ENCODE measurements at regions not wholly inside any gene's neighbourhood (a gene's known extent, or its start where the extent isn't known, plus 50 kb on each side); places are given as distances from the start of the nearest gene placed in this dataset.

DNA sequence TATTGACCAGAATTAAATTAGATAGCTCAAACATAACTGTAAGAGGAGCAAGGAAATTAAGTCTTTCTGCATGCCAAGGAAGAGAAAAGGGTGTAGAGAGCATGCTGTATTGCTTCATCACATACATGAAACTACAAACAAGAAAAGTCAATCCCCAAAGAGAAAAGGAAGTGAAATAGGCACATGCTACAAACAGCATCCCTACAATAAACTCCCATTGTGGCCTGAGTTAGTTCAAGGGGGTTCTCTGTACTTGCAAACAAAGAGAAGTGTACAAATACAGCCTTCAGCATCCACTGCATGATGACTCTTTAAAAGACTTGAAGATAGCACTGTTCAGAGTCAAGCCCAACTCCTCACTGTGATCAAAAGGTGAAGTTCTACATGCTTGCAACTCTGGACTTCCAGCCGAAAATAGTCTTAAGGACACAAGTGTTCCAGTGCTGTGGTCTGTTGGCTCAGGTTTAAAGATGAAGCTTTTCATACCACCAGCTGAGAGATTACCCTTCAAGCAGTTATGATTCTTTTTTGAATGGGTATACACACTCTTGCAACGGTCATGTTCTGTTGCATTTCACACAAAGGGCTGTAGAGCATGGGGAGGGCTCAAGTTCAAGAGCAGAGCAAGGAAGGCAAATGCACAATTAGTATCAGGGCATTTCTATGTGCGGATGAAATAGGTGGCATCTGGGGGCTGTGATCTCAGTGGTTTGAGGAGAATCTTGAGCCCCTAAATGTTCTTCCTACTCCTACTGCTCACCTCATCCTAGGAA lies 534.5 kb downstream of the EBF1 start:
- Mint-ChIP-seq H3K27ac (no peak overlapping the region), H3K9me3 (ENCODE audit: insufficient read depth) (no peaks in the 10 kb centered on the region), H3K36me3 (ENCODE audit: low read depth) (no peaks in the 10 kb centered on the region), H3K4me3 (no peak overlapping the region), H3K27me3 (ENCODE audit: low read depth) (no peaks in the 10 kb centered on the region), H3K4me1 (ENCODE audit: low read depth) (no peaks in the 10 kb centered on the region)
- POLR2A ChIA-PET, result no interaction called here
- DNase-seq (no peak), ATAC-seq (no peak)
- CTCF ChIA-PET, result no interaction called here

DNA sequence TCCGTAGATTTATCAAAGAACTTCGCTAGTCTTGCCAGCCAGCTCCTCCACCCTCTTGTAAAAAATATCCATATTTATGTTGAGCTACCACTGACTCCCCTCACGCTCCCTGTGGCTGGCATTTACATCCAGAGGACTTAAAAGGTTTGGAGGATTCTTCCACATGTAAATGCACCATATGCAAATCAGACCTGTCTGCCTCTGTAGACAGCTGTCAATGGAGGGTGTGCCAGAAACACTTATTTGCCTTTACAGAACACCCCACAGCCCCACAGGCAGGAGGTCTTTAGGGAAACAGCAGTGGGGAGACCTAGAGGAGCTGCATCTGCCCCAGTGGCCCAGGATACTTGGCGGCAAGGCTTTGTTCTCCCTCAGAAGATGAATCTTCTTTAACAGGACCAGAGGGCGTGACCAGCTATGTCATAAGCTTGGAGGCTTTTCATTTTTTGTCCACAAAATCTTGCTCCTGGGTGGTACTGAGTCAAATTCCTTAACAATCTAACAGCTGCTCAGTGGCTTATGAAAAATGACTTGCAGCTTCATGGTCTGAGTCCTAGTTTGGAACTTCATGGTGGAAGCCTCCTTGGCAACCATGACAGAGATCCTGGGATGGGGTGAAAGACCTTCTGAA lies 535.8 kb downstream of the EBF1 start:
- Mint-ChIP-seq H3K27ac (no peak overlapping the region), H3K27me3 (ENCODE audit: low read depth) (no peaks in the 10 kb centered on the region), H3K4me1 (ENCODE audit: low read depth) (no peaks in the 10 kb centered on the region), H3K4me3 (no peak overlapping the region), H3K36me3 (ENCODE audit: low read depth) (no peaks in the 10 kb centered on the region), H3K9me3 (ENCODE audit: insufficient read depth) (no peaks in the 10 kb centered on the region)
- no peak for DNase-seq
- CTCF ChIA-PET, result no interaction called here
- POLR2A ChIA-PET, result interaction anchor here (0.5 to 0.6 kb wide), 2 partner anchors 78 to 188 kb away, joined by 3 read pairs; no protein-coding TSS in a partner anchor
- no peak for ATAC-seq

DNA sequence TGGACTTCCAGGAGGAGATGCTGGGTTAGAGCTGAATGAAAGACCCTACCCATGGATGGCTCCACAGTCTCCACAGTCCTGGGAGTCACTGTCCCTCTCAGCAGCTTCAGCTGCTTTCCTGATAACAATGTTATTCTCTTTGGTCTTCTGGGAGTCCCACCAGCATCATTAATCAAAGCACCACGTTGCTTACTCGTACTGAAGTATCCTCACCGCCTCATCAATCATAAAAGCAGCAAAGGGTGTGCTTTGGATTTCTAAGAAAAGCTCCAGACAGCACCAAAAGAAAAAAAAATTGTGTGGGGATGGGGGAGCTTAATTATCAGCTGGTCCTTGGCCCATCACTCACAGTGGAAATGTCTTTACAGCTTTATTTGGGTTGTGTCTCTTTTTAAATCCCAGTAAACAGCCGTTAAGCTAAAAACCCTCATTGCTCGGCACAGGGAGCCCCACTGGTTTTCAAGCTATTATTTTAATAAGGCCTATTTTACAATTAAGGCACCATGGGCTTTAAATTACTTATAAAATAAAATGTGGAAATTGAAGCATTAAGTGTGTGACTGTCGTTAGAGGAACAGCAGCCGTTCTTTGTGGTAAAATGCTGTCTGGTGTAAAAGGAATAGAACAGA lies 538.0 kb downstream of the EBF1 start:
- Mint-ChIP-seq H3K9me3 (ENCODE audit: insufficient read depth) (no peaks in the 10 kb centered on the region), H3K27ac (no peak overlapping the region), H3K4me1 (ENCODE audit: low read depth) (no peaks in the 10 kb centered on the region), H3K36me3 (ENCODE audit: low read depth) (no peaks in the 10 kb centered on the region), H3K27me3 (ENCODE audit: low read depth) (no peaks in the 10 kb centered on the region), H3K4me3 (no peak overlapping the region)
- CTCF ChIA-PET, result interaction anchor here (0.8 kb wide), 1 partner anchor 70 kb away, joined by 3 read pairs; no protein-coding TSS in a partner anchor
- no peak for ATAC-seq
- POLR2A ChIA-PET, result no interaction called here
- DNase-seq, result no peak

GRCh38 chr5:158560170-158560569 lies 539.5 kb downstream of the EBF1 start:
- no peaks in the 10 kb centered on the region for H3K36me3 Mint-ChIP-seq (ENCODE audit: low read depth)
- ChIA-PET CTCF (no interaction called here), POLR2A (no interaction called here)
- H3K9me3 Mint-ChIP-seq (ENCODE audit: insufficient read depth), result no peaks in the 10 kb centered on the region
- no peak overlapping the region for H3K27ac Mint-ChIP-seq
- no peak overlapping the region for H3K4me3 Mint-ChIP-seq
- no peak for ATAC-seq
- DNase-seq, result no peak
- H3K4me1 Mint-ChIP-seq (ENCODE audit: low read depth), result no peaks in the 10 kb centered on the region
- no peaks in the 10 kb centered on the region for H3K27me3 Mint-ChIP-seq (ENCODE audit: low read depth)

GRCh38 chr5:158559643-158560042 lies 540.1 kb downstream of the EBF1 start:
- no peaks in the 10 kb centered on the region for H3K27me3 Mint-ChIP-seq (ENCODE audit: low read depth)
- ChIA-PET POLR2A (no interaction called here), CTCF (no interaction called here)
- peaks cover 1% of the 10 kb centered on the region for H3K4me1 Mint-ChIP-seq (ENCODE audit: low read depth)
- no peaks in the 10 kb centered on the region for H3K36me3 Mint-ChIP-seq (ENCODE audit: low read depth)
- ATAC-seq (no peak), DNase-seq (no peak)
- H3K27ac Mint-ChIP-seq, result no peak overlapping the region
- no peaks in the 10 kb centered on the region for H3K9me3 Mint-ChIP-seq (ENCODE audit: insufficient read depth)
- no peak overlapping the region for H3K4me3 Mint-ChIP-seq

GRCh38 chr5:158559066-158559465 lies 540.6 kb downstream of the EBF1 start:
- DNase-seq (no peak), ATAC-seq (no peak)
- POLR2A ChIA-PET, result no interaction called here
- no peak overlapping the region for H3K27ac Mint-ChIP-seq
- no peaks in the 10 kb centered on the region for H3K9me3 Mint-ChIP-seq (ENCODE audit: insufficient read depth)
- CTCF ChIA-PET, result no interaction called here
- H3K36me3 Mint-ChIP-seq (ENCODE audit: low read depth), result no peaks in the 10 kb centered on the region
- no peak overlapping the region for H3K4me3 Mint-ChIP-seq
- peaks cover 5% of the 10 kb centered on the region for H3K4me1 Mint-ChIP-seq (ENCODE audit: low read depth)
- H3K27me3 Mint-ChIP-seq (ENCODE audit: low read depth), result no peaks in the 10 kb centered on the region

- H3K4me3 Mint-ChIP-seq, result no peak overlapping the region
These were observed 545.8 kb downstream of the EBF1 start for GRCh38 chr5:158553962-158554336.

GRCh38 chr5:158553195-158553961 lies 546.3 kb downstream of the EBF1 start:
- H3K4me1 Mint-ChIP-seq (ENCODE audit: low read depth), result peaks cover 5% of the 10 kb centered on the region
- H3K36me3 Mint-ChIP-seq (ENCODE audit: low read depth), result no peaks in the 10 kb centered on the region
- no peaks in the 10 kb centered on the region for H3K9me3 Mint-ChIP-seq (ENCODE audit: insufficient read depth)
- CTCF ChIA-PET, result interaction anchor here (1.0 kb wide), 1 partner anchor 15 kb away, joined by 3 read pairs; no protein-coding TSS in a partner anchor
- no peak for DNase-seq
- H3K27me3 Mint-ChIP-seq (ENCODE audit: low read depth), result no peaks in the 10 kb centered on the region
- H3K27ac Mint-ChIP-seq, result no peak overlapping the region
- POLR2A ChIA-PET, result no interaction called here
- no peak overlapping the region for H3K4me3 Mint-ChIP-seq
- no peak for ATAC-seq

More at GRCh38 chr5:158553962-158554336, 545.8 kb downstream of the EBF1 start:
- Mint-ChIP-seq H3K4me1 (ENCODE audit: low read depth) (peaks cover 5% of the 10 kb centered on the region), H3K27ac (no peak overlapping the region), H3K9me3 (ENCODE audit: insufficient read depth) (no peaks in the 10 kb centered on the region), H3K27me3 (ENCODE audit: low read depth) (no peaks in the 10 kb centered on the region), H3K36me3 (ENCODE audit: low read depth) (no peaks in the 10 kb centered on the region)
- no peak for DNase-seq
- POLR2A ChIA-PET, result no interaction called here
- CTCF ChIA-PET, result interaction anchor here (1.0 kb wide), 1 partner anchor 16 kb away, joined by 3 read pairs; no protein-coding TSS in a partner anchor
- no peak for ATAC-seq

- Mint-ChIP-seq H3K27me3 (ENCODE audit: low read depth) (no peaks in the 10 kb centered on the region), H3K36me3 (ENCODE audit: low read depth) (no peaks in the 10 kb centered on the region), H3K27ac (no peak overlapping the region), H3K4me1 (ENCODE audit: low read depth) (peaks cover 5% of the 10 kb centered on the region), H3K4me3 (no peak overlapping the region), H3K9me3 (ENCODE audit: insufficient read depth) (no peaks in the 10 kb centered on the region)
- ChIA-PET POLR2A (no interaction called here), CTCF (no interaction called here)
- ATAC-seq (no peak), DNase-seq (no peak)
These were observed 547.5 kb downstream of the EBF1 start for GRCh38 chr5:158552241-158552640.

DNA sequence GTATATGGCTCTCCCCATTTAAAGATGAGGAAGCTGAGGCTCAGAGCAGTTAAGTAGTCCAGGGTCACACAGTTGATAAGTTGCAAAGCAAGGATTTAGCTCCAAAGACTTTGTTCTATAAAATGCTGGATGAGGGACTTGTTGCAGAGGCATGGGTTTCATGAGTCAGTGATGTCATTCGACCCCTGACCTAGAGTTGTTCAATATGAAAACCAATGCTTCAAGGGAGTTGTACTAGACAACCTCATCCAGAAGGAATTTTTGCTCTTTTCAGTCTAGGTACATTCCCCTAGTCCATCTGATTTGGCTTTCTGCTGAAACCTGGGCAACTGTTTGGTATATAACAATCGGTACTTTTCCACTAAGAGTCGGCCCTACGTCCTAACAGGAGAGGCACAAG lies 550.4 kb downstream of the EBF1 start:
- DNase-seq (no peak), ATAC-seq (no peak)
- Mint-ChIP-seq H3K27me3 (ENCODE audit: low read depth) (no peaks in the 10 kb centered on the region), H3K4me3 (no peak overlapping the region), H3K27ac (no peak overlapping the region), H3K36me3 (ENCODE audit: low read depth) (no peaks in the 10 kb centered on the region), H3K9me3 (ENCODE audit: insufficient read depth) (no peaks in the 10 kb centered on the region), H3K4me1 (ENCODE audit: low read depth) (peaks cover 4% of the 10 kb centered on the region)
- ChIA-PET POLR2A (no interaction called here), CTCF (no interaction called here)

DNA sequence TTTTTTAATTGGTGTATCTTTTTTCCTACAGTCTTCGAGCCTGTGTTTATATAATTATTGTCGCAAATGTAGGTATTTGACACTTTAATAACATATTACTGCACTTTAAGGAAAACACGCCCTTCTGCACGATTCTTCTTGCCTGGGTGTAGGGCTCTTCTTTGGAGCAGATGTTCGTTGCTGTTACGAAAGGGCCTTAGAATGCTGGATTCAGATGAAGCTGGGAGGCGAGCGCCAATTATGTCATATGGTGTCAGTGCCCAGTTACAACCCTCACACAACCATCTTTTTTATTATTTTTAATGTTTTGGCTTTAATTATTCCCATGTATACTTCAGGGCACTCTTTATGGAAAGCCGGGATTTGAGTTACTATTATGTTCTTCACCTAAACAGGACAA lies 553.0 kb downstream of the EBF1 start:
- H3K9me3 Mint-ChIP-seq (ENCODE audit: insufficient read depth), result no peaks in the 10 kb centered on the region
- ATAC-seq, result no peak
- H3K27ac Mint-ChIP-seq, result no peak overlapping the region
- H3K4me1 Mint-ChIP-seq (ENCODE audit: low read depth), result peaks cover 11% of the 10 kb centered on the region
- no peak overlapping the region for H3K4me3 Mint-ChIP-seq
- DNase-seq, result no peak
- ChIA-PET POLR2A (no interaction called here), CTCF (no interaction called here)
- no peaks in the 10 kb centered on the region for H3K27me3 Mint-ChIP-seq (ENCODE audit: low read depth)
- H3K36me3 Mint-ChIP-seq (ENCODE audit: low read depth), result no peaks in the 10 kb centered on the region

DNA sequence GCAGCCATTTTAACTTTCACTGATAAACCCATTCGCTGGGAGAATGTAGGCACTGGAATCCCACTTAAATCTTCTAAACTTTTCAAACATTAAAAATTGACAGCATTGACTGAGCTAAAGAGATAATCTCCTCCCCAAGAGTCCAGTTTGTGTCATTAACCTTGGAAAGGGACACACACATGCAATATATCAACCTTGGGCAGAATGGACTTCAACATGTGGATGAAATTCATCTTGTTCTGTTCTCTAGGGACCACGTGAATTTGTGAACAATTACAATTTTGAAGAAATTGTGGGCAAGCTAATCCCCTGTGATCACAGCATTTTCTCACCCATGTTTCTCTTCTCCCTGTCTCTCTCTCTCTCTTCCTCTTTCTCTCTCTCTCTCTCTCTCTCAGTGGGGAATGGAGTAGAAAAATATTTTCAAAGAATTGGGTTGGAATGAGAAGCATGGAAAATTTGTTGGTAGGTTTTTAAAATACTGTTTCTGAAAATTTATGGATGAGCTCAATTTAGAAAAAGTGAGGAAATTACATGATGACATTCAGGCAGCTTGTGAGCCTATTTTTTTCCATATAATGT lies 553.7 kb downstream of the EBF1 start:
- no peak for ATAC-seq
- no peak overlapping the region for H3K27ac Mint-ChIP-seq
- peaks cover 12% of the 10 kb centered on the region for H3K4me1 Mint-ChIP-seq (ENCODE audit: low read depth)
- no peak overlapping the region for H3K4me3 Mint-ChIP-seq
- no peaks in the 10 kb centered on the region for H3K9me3 Mint-ChIP-seq (ENCODE audit: insufficient read depth)
- DNase-seq, result no peak
- no peaks in the 10 kb centered on the region for H3K27me3 Mint-ChIP-seq (ENCODE audit: low read depth)
- POLR2A ChIA-PET, result no interaction called here
- CTCF ChIA-PET, result no interaction called here
- H3K36me3 Mint-ChIP-seq (ENCODE audit: low read depth), result no peaks in the 10 kb centered on the region
